HEK293 (cell line): ENCODE measurements at regions not wholly inside any gene's neighbourhood (a gene's known extent, or its start where the extent isn't known, plus 50 kb on each side); places are given as distances from the start of the nearest gene placed in this dataset.

Experiments used
- CTCF ChIA-PET: fragments of 350-600 bp; formaldehyde crosslinking; extraction: SDS; loops from one replicate; lab custom pipeline; 2021; ENCODE audit warnings: antibody characterized with exemption; lab: Yijun Ruan, JAX
- POLR2A ChIA-PET: fragments of 300-600 bp; formaldehyde crosslinking; extraction: SDS; loops from one replicate; lab custom pipeline; 2020; ENCODE audit warnings: antibody characterized with exemption, inconsistent platforms; lab: Yijun Ruan, JAX
- H3K27ac ChIP-seq: fragments of 200-500 bp; sonication (Bioruptor generic); 2 replicates; pipeline ENCODE4 v1.5.1; 2014; ENCODE audit warnings: low read depth, low read length, control low read depth, inconsistent platforms; ENCODE audit errors: extremely low read depth
- H3K36me3 ChIP-seq, 2 experiments: fragments of 200-500 bp in 1 of 2; sonication (Bioruptor generic) in 1 of 2; 1 replicate in 1 of 2; 2 replicates in 1 of 2; pipeline ENCODE4 v1.5.1; 2014 to 2017; ENCODE audit warnings: inconsistent platforms in 2 of 2, low read length in 2 of 2; ENCODE audit not compliant: control insufficient read depth in 2 of 2, insufficient read depth in 1 of 2
- H3K4me1 ChIP-seq: fragments of 200-500 bp; sonication (Bioruptor generic); 2 replicates; pipeline ENCODE4 v1.5.1; 2014; ENCODE audit warnings: mild to moderate bottlenecking, low read length, inconsistent platforms; ENCODE audit not compliant: control insufficient read depth, insufficient read depth
- H3K4me3 ChIP-seq: 2 replicates; pipeline ENCODE4 v1.5.1; 2011; ENCODE audit warnings: low read depth, mild to moderate bottlenecking, control low read depth, low read length, moderate library complexity
- H3K9me3 ChIP-seq: fragments of 200-500 bp; sonication (Bioruptor generic); 2 replicates; pipeline ENCODE4 v1.5.1; 2014; ENCODE audit warnings: low read depth, low read length, inconsistent platforms; ENCODE audit not compliant: control insufficient read depth, insufficient read depth
- BCL11A ChIP-seq: fragments of 450-650 bp; formaldehyde crosslinking; IDR thresholded peaks from 2 replicates; pipeline ENCODE4 v1.5.1; 2016; ENCODE audit warnings: low read depth, missing biosample characterization, missing genetic modification characterization
- HOXD13 ChIP-seq: sonication (generic); formaldehyde crosslinking; IDR thresholded peaks from 2 replicates; pipeline ENCODE4 v1.8.0; 2022; ENCODE audit warnings: missing genetic modification reagents, borderline replicate concordance
- KLF1 ChIP-seq: fragments of 450-650 bp; formaldehyde crosslinking; IDR thresholded peaks from 2 replicates; pipeline ENCODE4 v1.5.1; 2016; ENCODE audit warnings: missing biosample characterization, missing genetic modification characterization
- KLF9 ChIP-seq: fragments of 450-650 bp; formaldehyde crosslinking; IDR thresholded peaks from 2 replicates; pipeline ENCODE4 v1.5.1; 2016; ENCODE audit warnings: missing biosample characterization, missing genetic modification characterization, low read depth
- MYNN ChIP-seq: fragments of 450-650 bp; formaldehyde crosslinking; IDR thresholded peaks from 2 replicates; pipeline ENCODE4 v1.5.1; 2016; ENCODE audit warnings: missing biosample characterization, missing genetic modification characterization, borderline replicate concordance
- PRDM1 ChIP-seq: fragments of 450-650 bp; formaldehyde crosslinking; IDR thresholded peaks from 2 replicates; pipeline ENCODE4; 2016; ENCODE audit warnings: missing biosample characterization, missing genetic modification characterization
- WT1 ChIP-seq: fragments of 450-650 bp; formaldehyde crosslinking; IDR thresholded peaks from 2 replicates; pipeline ENCODE4 v1.5.1; 2016; ENCODE audit warnings: missing biosample characterization, missing genetic modification characterization
- YY1 ChIP-seq: fragments of 450-650 bp; formaldehyde crosslinking; IDR thresholded peaks from 2 replicates; pipeline ENCODE4 v1.5.1; 2018; ENCODE audit warnings: missing biosample characterization, missing genetic modification characterization
- ZBTB26 ChIP-seq: fragments of 450-650 bp; formaldehyde crosslinking; optimal IDR thresholded peaks from 2 replicates; pipeline ENCODE3; 2016; ENCODE audit warnings: missing biosample characterization, mild to moderate bottlenecking, missing genetic modification characterization
- ZBTB48 ChIP-seq: fragments of 450-650 bp; formaldehyde crosslinking; IDR thresholded peaks from 2 replicates; pipeline ENCODE4 v1.5.1; 2016; ENCODE audit warnings: missing biosample characterization, missing genetic modification characterization
- ZBTB7A ChIP-seq: fragments of 450-650 bp; formaldehyde crosslinking; IDR thresholded peaks from 2 replicates; pipeline ENCODE4 v1.5.1; 2016; ENCODE audit warnings: low read depth, missing biosample characterization, missing genetic modification characterization
- ZNF214 ChIP-seq: fragments of 450-650 bp; formaldehyde crosslinking; IDR thresholded peaks from 2 replicates; pipeline ENCODE4 v1.5.1; 2017; ENCODE audit warnings: missing biosample characterization, mild to moderate bottlenecking, missing genetic modification characterization, borderline replicate concordance
- ZNF23 ChIP-seq: fragments of 450-650 bp; formaldehyde crosslinking; IDR thresholded peaks from 2 replicates; pipeline ENCODE4 v1.5.1; 2016; ENCODE audit warnings: missing biosample characterization, missing genetic modification characterization, borderline replicate concordance
- ZNF423 ChIP-seq: fragments of 450-650 bp; formaldehyde crosslinking; IDR thresholded peaks from 2 replicates; pipeline ENCODE4 v1.5.1; 2016; ENCODE audit warnings: missing biosample characterization, missing genetic modification characterization
- ZNF473 ChIP-seq: fragments of 450-650 bp; formaldehyde crosslinking; IDR thresholded peaks from 2 replicates; pipeline ENCODE4 v1.5.1; 2017; ENCODE audit warnings: missing biosample characterization, missing genetic modification characterization
- ZNF544 ChIP-seq: fragments of 450-650 bp; formaldehyde crosslinking; IDR thresholded peaks from 2 replicates; pipeline ENCODE4 v1.5.0; 2017; ENCODE audit warnings: missing biosample characterization, missing genetic modification characterization
- ZNF558 ChIP-seq: fragments of 450-650 bp; formaldehyde crosslinking; IDR thresholded peaks from 2 replicates; pipeline ENCODE4 v1.5.1; 2016; ENCODE audit warnings: missing biosample characterization, missing genetic modification characterization
- ZNF596 ChIP-seq: fragments of 450-650 bp; IDR thresholded peaks from 2 replicates; pipeline ENCODE4 v1.5.0; 2018; ENCODE audit warnings: missing biosample characterization, mild to moderate bottlenecking, missing genetic modification characterization, moderate library complexity
- ZNF654 ChIP-seq: fragments of 450-650 bp; formaldehyde crosslinking; IDR thresholded peaks from 2 replicates; pipeline ENCODE4 v1.5.1; 2016; ENCODE audit warnings: low read depth, missing biosample characterization, missing genetic modification characterization
- ZNF658 ChIP-seq: fragments of 450-650 bp; formaldehyde crosslinking; IDR thresholded peaks from 2 replicates; pipeline ENCODE4; 2016; ENCODE audit warnings: missing biosample characterization, missing genetic modification characterization
- ZNF692 ChIP-seq: fragments of 450-650 bp; formaldehyde crosslinking; IDR thresholded peaks from 2 replicates; pipeline ENCODE4 v1.5.1; 2016; ENCODE audit warnings: missing biosample characterization, missing genetic modification characterization
- ZNF837 ChIP-seq: fragments of 450-650 bp; formaldehyde crosslinking; IDR thresholded peaks from 2 replicates; pipeline ENCODE4 v1.5.1; 2016; ENCODE audit warnings: missing biosample characterization, missing genetic modification characterization
- ZSCAN23 ChIP-seq: fragments of 450-650 bp; formaldehyde crosslinking; IDR thresholded peaks from 2 replicates; pipeline ENCODE4 v1.5.1; 2016; ENCODE audit warnings: missing biosample characterization, missing genetic modification characterization
- TF ChIP-seq, protein P1 (sequence below): fragments of 450-650 bp; formaldehyde crosslinking; IDR thresholded peaks from 2 replicates; pipeline ENCODE4 v1.5.1; 2016; ENCODE audit warnings: missing biosample characterization, missing genetic modification characterization, low read depth
- TF ChIP-seq, protein P2 (sequence below): fragments of 450-650 bp; formaldehyde crosslinking; IDR thresholded peaks from 2 replicates; pipeline ENCODE4 v1.5.1; 2016; ENCODE audit warnings: missing biosample characterization, missing genetic modification characterization
- TF ChIP-seq, protein P3 (sequence below): IDR thresholded peaks from 2 replicates; pipeline ENCODE4 v1.6.1; 2011; ENCODE audit warnings: mild to moderate bottlenecking, low read depth, low read length, borderline replicate concordance

DNA sequence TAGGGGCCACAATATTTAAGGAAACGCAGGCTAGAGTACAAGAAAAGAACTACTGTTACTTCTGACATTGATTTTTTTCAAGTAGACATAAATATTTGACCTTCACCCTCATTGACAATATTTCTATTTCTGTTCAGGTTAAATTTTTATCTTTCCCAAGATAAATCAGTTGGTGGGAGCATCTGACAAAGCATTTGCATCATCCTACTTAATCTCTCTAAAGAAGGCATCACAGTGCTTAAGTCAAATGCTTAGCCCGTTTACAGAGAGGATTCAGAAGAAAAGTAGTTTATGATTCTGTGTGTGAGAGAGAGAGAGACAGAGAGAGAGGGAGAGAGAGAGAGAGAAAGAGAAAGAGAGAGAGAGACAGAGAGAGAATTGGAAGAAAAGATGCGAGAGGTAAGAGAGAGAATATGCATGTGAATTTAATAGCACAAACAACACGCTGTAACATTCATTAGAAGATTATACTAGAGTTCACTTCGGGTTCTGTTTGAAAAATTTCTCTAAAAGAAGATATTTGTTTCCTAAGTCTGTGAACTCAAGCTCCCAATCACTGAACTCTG is 1093.3 kb upstream of the CDH6 start:
- Histone ChIP-seq H3K4me1 (no peaks in the 10 kb centered on the region), H3K4me3 (no peak overlapping the region), H3K36me3 (no peaks in the 10 kb centered on the region), H3K27ac (no peak overlapping the region), H3K9me3 (no peaks in the 10 kb centered on the region)
- POLR2A ChIA-PET: no interaction called here
- CTCF ChIA-PET: interaction anchor here (0.5 kb wide), 1 partner anchor 1208 kb away, joined by 5 read pairs; no protein-coding TSS in a partner anchor
- TF ChIP-seq ZNF692 (tag by site-specific recombination): no peak
- TF ChIP-seq, protein P1, sequence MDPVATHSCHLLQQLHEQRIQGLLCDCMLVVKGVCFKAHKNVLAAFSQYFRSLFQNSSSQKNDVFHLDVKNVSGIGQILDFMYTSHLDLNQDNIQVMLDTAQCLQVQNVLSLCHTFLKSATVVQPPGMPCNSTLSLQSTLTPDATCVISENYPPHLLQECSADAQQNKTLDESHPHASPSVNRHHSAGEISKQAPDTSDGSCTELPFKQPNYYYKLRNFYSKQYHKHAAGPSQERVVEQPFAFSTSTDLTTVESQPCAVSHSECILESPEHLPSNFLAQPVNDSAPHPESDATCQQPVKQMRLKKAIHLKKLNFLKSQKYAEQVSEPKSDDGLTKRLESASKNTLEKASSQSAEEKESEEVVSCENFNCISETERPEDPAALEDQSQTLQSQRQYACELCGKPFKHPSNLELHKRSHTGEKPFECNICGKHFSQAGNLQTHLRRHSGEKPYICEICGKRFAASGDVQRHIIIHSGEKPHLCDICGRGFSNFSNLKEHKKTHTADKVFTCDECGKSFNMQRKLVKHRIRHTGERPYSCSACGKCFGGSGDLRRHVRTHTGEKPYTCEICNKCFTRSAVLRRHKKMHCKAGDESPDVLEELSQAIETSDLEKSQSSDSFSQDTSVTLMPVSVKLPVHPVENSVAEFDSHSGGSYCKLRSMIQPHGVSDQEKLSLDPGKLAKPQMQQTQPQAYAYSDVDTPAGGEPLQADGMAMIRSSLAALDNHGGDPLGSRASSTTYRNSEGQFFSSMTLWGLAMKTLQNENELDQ (tag by site-specific recombination): no peak
- no peak for TF ChIP-seq BCL11A (tag by site-specific recombination)
- peak; percentile 81 for TF ChIP-seq ZNF596 (tag by site-specific recombination)
- TF ChIP-seq YY1: no peak
- no peak for TF ChIP-seq ZNF23 (tag by site-specific recombination)
- no peak for TF ChIP-seq ZNF658 (tag by site-specific recombination)

DNA sequence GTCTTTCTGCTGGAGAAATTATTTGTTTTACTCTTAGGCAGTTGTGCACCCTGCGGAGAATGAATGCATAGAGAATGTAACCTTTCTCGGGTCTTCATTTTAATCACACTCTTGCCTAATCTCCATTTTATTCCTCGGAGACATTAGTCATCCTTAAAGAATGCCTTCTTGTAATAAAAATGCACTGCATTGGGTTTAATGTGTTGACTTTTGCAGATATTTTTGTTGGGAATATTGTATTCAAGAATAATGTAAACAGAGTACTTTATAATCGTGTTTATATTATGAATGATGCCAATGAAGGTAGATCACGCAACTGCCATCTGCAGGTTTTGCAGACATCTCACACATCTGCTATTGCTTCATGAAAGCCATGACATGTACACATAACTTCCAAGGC is 1093.9 kb upstream of the CDH6 start:
- Histone ChIP-seq H3K36me3 (no peaks in the 10 kb centered on the region), H3K4me1 (no peaks in the 10 kb centered on the region), H3K9me3 (no peaks in the 10 kb centered on the region), H3K4me3 (no peak overlapping the region), H3K27ac (no peak overlapping the region)
- CTCF ChIA-PET: no interaction called here
- POLR2A ChIA-PET: no interaction called here
- no peak for TF ChIP-seq ZNF473 (tag by site-specific recombination)
- no peak for TF ChIP-seq ZNF596 (tag by site-specific recombination)
- TF ChIP-seq HOXD13 (CRISPR knock-in tag): peak; percentile 88
- TF ChIP-seq, protein P2, sequence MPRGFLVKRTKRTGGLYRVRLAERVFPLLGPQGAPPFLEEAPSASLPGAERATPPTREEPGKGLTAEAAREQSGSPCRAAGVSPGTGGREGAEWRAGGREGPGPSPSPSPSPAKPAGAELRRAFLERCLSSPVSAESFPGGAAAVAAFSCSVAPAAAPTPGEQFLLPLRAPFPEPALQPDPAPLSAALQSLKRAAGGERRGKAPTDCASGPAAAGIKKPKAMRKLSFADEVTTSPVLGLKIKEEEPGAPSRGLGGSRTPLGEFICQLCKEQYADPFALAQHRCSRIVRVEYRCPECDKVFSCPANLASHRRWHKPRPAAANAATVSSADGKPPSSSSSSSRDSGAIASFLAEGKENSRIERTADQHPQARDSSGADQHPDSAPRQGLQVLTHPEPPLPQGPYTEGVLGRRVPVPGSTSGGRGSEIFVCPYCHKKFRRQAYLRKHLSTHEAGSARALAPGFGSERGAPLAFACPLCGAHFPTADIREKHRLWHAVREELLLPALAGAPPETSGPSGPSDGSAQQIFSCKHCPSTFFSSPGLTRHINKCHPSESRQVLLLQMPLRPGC (tag by site-specific recombination): peak; percentile 67; the same call in 1 of the 2 replicates
- TF ChIP-seq ZBTB26 (tag by site-specific recombination): no peak
- no peak for TF ChIP-seq ZNF423 (tag by site-specific recombination)
- TF ChIP-seq, protein P3, sequence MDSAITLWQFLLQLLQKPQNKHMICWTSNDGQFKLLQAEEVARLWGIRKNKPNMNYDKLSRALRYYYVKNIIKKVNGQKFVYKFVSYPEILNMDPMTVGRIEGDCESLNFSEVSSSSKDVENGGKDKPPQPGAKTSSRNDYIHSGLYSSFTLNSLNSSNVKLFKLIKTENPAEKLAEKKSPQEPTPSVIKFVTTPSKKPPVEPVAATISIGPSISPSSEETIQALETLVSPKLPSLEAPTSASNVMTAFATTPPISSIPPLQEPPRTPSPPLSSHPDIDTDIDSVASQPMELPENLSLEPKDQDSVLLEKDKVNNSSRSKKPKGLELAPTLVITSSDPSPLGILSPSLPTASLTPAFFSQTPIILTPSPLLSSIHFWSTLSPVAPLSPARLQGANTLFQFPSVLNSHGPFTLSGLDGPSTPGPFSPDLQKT: no peak
- no peak for TF ChIP-seq ZSCAN23 (tag by site-specific recombination)
- no peak for TF ChIP-seq KLF9
- TF ChIP-seq ZNF837: no peak
- no peak for TF ChIP-seq ZBTB7A (tag by site-specific recombination)
- TF ChIP-seq ZNF654 (tag by site-specific recombination): no peak
- TF ChIP-seq ZNF214 (tag by site-specific recombination): no peak
- TF ChIP-seq WT1: peak; percentile 15; the same call in 1 of the 2 replicates
- no peak for TF ChIP-seq ZNF692 (tag by site-specific recombination)
- no peak for TF ChIP-seq ZBTB48 (tag by site-specific recombination)
- no peak for TF ChIP-seq ZNF544 (tag by site-specific recombination)
- TF ChIP-seq ZNF558 (tag by site-specific recombination): peak; percentile 73
- TF ChIP-seq PRDM1 (tag by site-specific recombination): no peak
- no peak for TF ChIP-seq MYNN (tag by site-specific recombination)
- no peak for TF ChIP-seq KLF1 (tag by site-specific recombination)
